ENCODE measurements at regions not wholly inside any gene's neighbourhood (a gene's known extent, or its start where the extent isn't known, plus 50 kb on each side); places are given as distances from the start of the nearest gene placed in this dataset.

DNA sequence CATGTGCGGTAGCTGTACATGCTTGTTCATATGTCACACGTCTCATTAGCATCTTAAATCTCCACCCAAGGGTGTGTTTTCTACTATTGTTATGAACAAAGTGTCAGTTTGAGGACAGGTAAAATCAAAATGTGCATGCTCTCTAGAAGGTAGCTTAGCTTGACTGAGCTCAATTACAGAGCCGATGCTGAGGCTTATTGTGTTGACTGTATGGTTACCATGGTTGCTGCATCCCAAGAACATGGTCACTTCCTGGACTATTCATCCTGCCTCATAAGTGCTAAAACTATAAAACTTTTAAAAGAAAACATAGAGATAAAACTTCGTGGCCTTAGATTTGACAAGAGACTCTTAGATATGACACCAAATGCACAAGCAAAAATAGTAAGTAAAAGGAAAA, 426.1 kb upstream of the CTNND2 start:
- H3K27me3 ChIP-seq (ENCODE audit: insufficient read depth, low read length) = no peaks in the 10 kb centered on the region
- intact Hi-C loops (cut with micrococcal nuclease) = no loop called here
- no peaks in the 10 kb centered on the region for H3K79me2 ChIP-seq (ENCODE audit: insufficient read depth, low read length)
- no peak overlapping the region for H3K9ac ChIP-seq (ENCODE audit: low read length)
- RAD21 ChIA-PET (ENCODE audit: low non-redundant PET in 1 of 2, low total read pairs in 2 of 2, uncharacterized antibody in 2 of 2, unreplicated experiment in 2 of 2) = no interaction called here
- ATAC-seq (no peak), DNase-seq (ENCODE audit: low read depth, low spot score) (no peak)
- POLR2A ChIA-PET = no interaction called here
- CTCF ChIA-PET = no interaction called here
- TF ChIP-seq SP1 (IDR thresholded peaks at IDR 0.05; ENCODE audit: low read depth) = no peak
- no peak for TF ChIP-seq JUND (IDR thresholded peaks at IDR 0.05)
- no peak for TF ChIP-seq RAD21 (IDR thresholded peaks at IDR 0.05; ENCODE audit: low read depth)
- TF ChIP-seq, protein P1, sequence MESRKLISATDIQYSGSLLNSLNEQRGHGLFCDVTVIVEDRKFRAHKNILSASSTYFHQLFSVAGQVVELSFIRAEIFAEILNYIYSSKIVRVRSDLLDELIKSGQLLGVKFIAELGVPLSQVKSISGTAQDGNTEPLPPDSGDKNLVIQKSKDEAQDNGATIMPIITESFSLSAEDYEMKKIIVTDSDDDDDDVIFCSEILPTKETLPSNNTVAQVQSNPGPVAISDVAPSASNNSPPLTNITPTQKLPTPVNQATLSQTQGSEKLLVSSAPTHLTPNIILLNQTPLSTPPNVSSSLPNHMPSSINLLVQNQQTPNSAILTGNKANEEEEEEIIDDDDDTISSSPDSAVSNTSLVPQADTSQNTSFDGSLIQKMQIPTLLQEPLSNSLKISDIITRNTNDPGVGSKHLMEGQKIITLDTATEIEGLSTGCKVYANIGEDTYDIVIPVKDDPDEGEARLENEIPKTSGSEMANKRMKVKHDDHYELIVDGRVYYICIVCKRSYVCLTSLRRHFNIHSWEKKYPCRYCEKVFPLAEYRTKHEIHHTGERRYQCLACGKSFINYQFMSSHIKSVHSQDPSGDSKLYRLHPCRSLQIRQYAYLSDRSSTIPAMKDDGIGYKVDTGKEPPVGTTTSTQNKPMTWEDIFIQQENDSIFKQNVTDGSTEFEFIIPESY (IDR thresholded peaks at IDR 0.05; ENCODE audit: extremely low read depth, insufficient replicate concordance, low read length) = no peak
- no peak for TF ChIP-seq ZNF274 (IDR thresholded peaks at IDR 0.05; ENCODE audit: low read depth, low read length)
- TF ChIP-seq YY1 (IDR thresholded peaks at IDR 0.05; ENCODE audit: extremely low read depth, insufficient replicate concordance, low read depth, low read length) = no peak
- no peak overlapping the region for H2AFZ ChIP-seq (ENCODE audit: low read depth, low read length, poor library complexity, severe bottlenecking)
- H3K27ac ChIP-seq (ENCODE audit: low read depth, low read length) = no peak overlapping the region
- H3K9me2 ChIP-seq (ENCODE audit: insufficient read depth) = no peaks in the 10 kb centered on the region
- BruUV-seq (replicated peaks) = no TSS peak
- peaks cover under 1 to 12% of the 10 kb centered on the region in 2 experiments; a peak in 2 of 4 replicates for H3K9me3 ChIP-seq (ENCODE audit: control insufficient read depth in 1 of 2, insufficient read depth in 1 of 2, low read depth in 1 of 2, low read length in 2 of 2)
- no peaks in the 10 kb centered on the region for H3K36me3 ChIP-seq (ENCODE audit: control insufficient read depth in 1 of 2, insufficient read depth in 2 of 2, low read length in 2 of 2)
- no peaks in the 10 kb centered on the region for H4K20me1 ChIP-seq (ENCODE audit: insufficient read depth)
- H3K4me2 ChIP-seq (ENCODE audit: low read length) = no peak overlapping the region
- H3K4me1 ChIP-seq (ENCODE audit: control insufficient read depth in 1 of 2, insufficient read depth in 2 of 2, low read length in 2 of 2) = no peaks in the 10 kb centered on the region
- H3K4me3 ChIP-seq (replicated peaks in 1 of 2; ENCODE audit: low read depth in 1 of 2, low read length in 2 of 2) = no peak overlapping the region

DNA sequence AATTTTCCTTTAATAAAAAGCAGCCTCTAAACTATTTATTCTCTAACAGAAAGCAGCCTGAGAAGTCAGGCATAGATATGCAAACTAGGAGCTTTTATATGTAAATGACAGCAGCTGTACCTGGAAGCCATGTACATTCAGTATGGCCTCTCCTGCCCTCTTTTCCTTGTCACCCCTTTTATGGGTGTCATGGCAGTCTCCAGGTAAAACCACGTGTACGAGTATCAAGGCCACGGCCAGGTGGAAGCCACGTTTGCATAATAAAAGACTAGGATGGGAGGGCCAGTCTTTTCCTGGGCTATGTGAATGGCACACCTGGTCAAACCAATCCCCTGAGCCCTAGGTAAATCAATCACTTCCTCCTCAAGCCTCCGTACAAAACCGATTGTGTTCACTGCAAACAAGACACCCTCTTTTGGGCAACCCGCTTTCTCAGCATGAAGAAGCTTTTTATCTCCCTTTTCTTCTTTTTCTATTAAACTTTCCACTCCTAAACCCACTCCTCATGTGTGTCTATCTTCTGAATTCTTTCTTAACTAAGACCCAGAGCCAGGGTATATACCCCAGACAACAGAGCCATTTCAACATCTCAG, 419.5 kb upstream of the CTNND2 start:
- CTCF ChIA-PET = no interaction called here
- H3K9ac ChIP-seq (ENCODE audit: low read length) = no peak overlapping the region
- RAD21 ChIA-PET (ENCODE audit: low non-redundant PET in 1 of 2, low total read pairs in 2 of 2, uncharacterized antibody in 2 of 2, unreplicated experiment in 2 of 2) = no interaction called here
- TF ChIP-seq, protein P2, sequence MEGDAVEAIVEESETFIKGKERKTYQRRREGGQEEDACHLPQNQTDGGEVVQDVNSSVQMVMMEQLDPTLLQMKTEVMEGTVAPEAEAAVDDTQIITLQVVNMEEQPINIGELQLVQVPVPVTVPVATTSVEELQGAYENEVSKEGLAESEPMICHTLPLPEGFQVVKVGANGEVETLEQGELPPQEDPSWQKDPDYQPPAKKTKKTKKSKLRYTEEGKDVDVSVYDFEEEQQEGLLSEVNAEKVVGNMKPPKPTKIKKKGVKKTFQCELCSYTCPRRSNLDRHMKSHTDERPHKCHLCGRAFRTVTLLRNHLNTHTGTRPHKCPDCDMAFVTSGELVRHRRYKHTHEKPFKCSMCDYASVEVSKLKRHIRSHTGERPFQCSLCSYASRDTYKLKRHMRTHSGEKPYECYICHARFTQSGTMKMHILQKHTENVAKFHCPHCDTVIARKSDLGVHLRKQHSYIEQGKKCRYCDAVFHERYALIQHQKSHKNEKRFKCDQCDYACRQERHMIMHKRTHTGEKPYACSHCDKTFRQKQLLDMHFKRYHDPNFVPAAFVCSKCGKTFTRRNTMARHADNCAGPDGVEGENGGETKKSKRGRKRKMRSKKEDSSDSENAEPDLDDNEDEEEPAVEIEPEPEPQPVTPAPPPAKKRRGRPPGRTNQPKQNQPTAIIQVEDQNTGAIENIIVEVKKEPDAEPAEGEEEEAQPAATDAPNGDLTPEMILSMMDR (IDR thresholded peaks at IDR 0.05 in 2 of 3, conservative IDR thresholded peaks at IDR 0.05 in 1 of 3; ENCODE audit: borderline replicate concordance in 1 of 3, insufficient read depth in 1 of 3, low read depth in 2 of 3, low read length in 2 of 3) = no peak
- no peak for TF ChIP-seq ELF1 (IDR thresholded peaks at IDR 0.05; ENCODE audit: borderline replicate concordance, low read depth)
- TF ChIP-seq YY1 (IDR thresholded peaks at IDR 0.05; ENCODE audit: extremely low read depth, insufficient replicate concordance, low read depth, low read length) = no peak
- TF ChIP-seq JUND (IDR thresholded peaks at IDR 0.05) = no peak
- no peak for TF ChIP-seq POLR2AphosphoS5 (IDR thresholded peaks at IDR 0.05; ENCODE audit: low read depth, low read length)
- no peak for TF ChIP-seq EGR1 (IDR thresholded peaks at IDR 0.05; ENCODE audit: low read depth)
- TF ChIP-seq POLR2A (IDR thresholded peaks at IDR 0.05; ENCODE audit: borderline replicate concordance, extremely low read depth, insufficient read depth, insufficient read length) = no peak
- TF ChIP-seq FOSL1 (IDR thresholded peaks at IDR 0.05; ENCODE audit: low read depth) = no peak
- TF ChIP-seq SRF (IDR thresholded peaks at IDR 0.05; ENCODE audit: low read depth) = no peak
- no peak for TF ChIP-seq ZNF274 (IDR thresholded peaks at IDR 0.05; ENCODE audit: low read depth, low read length)
- TF ChIP-seq, protein P1 (IDR thresholded peaks at IDR 0.05; ENCODE audit: extremely low read depth, insufficient replicate concordance, low read length) = no peak
- TF ChIP-seq SP1 (IDR thresholded peaks at IDR 0.05; ENCODE audit: low read depth) = no peak
- BruUV-seq (replicated peaks) = no TSS peak
- no peak overlapping the region for H3K27ac ChIP-seq (ENCODE audit: low read depth, low read length)
- H3K36me3 ChIP-seq (ENCODE audit: control insufficient read depth in 1 of 2, insufficient read depth in 2 of 2, low read length in 2 of 2) = no peaks in the 10 kb centered on the region
- H4K20me1 ChIP-seq (ENCODE audit: insufficient read depth) = no peaks in the 10 kb centered on the region
- H3K9me2 ChIP-seq (ENCODE audit: insufficient read depth) = no peaks in the 10 kb centered on the region
- no peak for DNase-seq (ENCODE audit: low read depth, low spot score)
- H3K9me3 ChIP-seq (ENCODE audit: control insufficient read depth in 1 of 2, insufficient read depth in 1 of 2, low read depth in 1 of 2, low read length in 2 of 2) = peaks cover 10 to 11% of the 10 kb centered on the region in 2 experiments; a peak in 2 of 4 replicates
- ATAC-seq = no peak
- no peak overlapping the region for H3K4me3 ChIP-seq (replicated peaks in 1 of 2; ENCODE audit: low read depth in 1 of 2, low read length in 2 of 2)
- POLR2A ChIA-PET = no interaction called here
- H3K4me2 ChIP-seq (ENCODE audit: low read length) = no peak overlapping the region
- intact Hi-C loops (cut with micrococcal nuclease) = no loop called here
- H3K79me2 ChIP-seq (ENCODE audit: insufficient read depth, low read length) = no peaks in the 10 kb centered on the region
- H3K4me1 ChIP-seq (ENCODE audit: control insufficient read depth in 1 of 2, insufficient read depth in 2 of 2, low read length in 2 of 2) = no peaks in the 10 kb centered on the region
- H2AFZ ChIP-seq (ENCODE audit: low read depth, low read length, poor library complexity, severe bottlenecking) = no peak overlapping the region
- no peaks in the 10 kb centered on the region for H3K27me3 ChIP-seq (ENCODE audit: insufficient read depth, low read length)

Measured in HCT116 (cell line).